GM04503 (cell line): ENCODE measurements at regions not wholly inside any gene's neighbourhood (a gene's known extent, or its start where the extent isn't known, plus 50 kb on each side); places are given as distances from the start of the nearest gene placed in this dataset.

Experiments used
- DNase-seq: peaks from one replicate; pipeline ENCODE4 v3.0.0-alpha.2; 2012; ENCODE audit warnings: low read depth

- no peak for DNase-seq
Measured at GRCh38 chr4:133058701-133059100, 90.4 kb upstream of the PCDH10 start.

GRCh38 chr4:133059117-133059516 lies 90.0 kb upstream of the PCDH10 start:
- DNase-seq = no peak

- DNase-seq = no peak
Measured at GRCh38 chr4:133062851-133063250, 86.2 kb upstream of the PCDH10 start.

GRCh38 chr4:133068083-133068482 lies 81.0 kb upstream of the PCDH10 start:
- no peak for DNase-seq

- no peak for DNase-seq
Measured at GRCh38 chr4:133081246-133081645, 67.8 kb upstream of the PCDH10 start.

- DNase-seq = no peak
Measured at GRCh38 chr4:133084421-133084820, 64.7 kb upstream of the PCDH10 start.

GRCh38 chr4:133095591-133095990 lies 53.5 kb upstream of the PCDH10 start:
- no peak for DNase-seq

GRCh38 chr4:133096972-133097371 lies 52.1 kb upstream of the PCDH10 start:
- no peak for DNase-seq
